Choroid plexus epithelial cell (primary cell): ENCODE measurements at regions not wholly inside any gene's neighbourhood (a gene's known extent, or its start where the extent isn't known, plus 50 kb on each side); places are given as distances from the start of the nearest gene placed in this dataset.

ENCODE experiments used
- DNase-seq: peaks from one replicate; pipeline ENCODE4 v3.0.0-alpha.2; 2010; ENCODE audit warnings: low read depth
- H3K4me3 ChIP-seq: 2 replicates; pipeline ENCODE4 v1.5.1; 2011; ENCODE audit warnings: low read depth, mild to moderate bottlenecking, control low read depth, low read length, moderate library complexity
- TF ChIP-seq, protein P1 (sequence below): conservative IDR thresholded peaks from 2 replicates; pipeline ENCODE4 v1.5.1; 2011; ENCODE audit warnings: low read depth, mild to moderate bottlenecking, control low read depth, inconsistent platforms, low read length, moderate library complexity

- no peak overlapping the region for H3K4me3 ChIP-seq
- no peak for DNase-seq
Observed at GRCh38 chr4:14874990-14875389, 127.3 kb upstream of the CPEB2 start.

DNA sequence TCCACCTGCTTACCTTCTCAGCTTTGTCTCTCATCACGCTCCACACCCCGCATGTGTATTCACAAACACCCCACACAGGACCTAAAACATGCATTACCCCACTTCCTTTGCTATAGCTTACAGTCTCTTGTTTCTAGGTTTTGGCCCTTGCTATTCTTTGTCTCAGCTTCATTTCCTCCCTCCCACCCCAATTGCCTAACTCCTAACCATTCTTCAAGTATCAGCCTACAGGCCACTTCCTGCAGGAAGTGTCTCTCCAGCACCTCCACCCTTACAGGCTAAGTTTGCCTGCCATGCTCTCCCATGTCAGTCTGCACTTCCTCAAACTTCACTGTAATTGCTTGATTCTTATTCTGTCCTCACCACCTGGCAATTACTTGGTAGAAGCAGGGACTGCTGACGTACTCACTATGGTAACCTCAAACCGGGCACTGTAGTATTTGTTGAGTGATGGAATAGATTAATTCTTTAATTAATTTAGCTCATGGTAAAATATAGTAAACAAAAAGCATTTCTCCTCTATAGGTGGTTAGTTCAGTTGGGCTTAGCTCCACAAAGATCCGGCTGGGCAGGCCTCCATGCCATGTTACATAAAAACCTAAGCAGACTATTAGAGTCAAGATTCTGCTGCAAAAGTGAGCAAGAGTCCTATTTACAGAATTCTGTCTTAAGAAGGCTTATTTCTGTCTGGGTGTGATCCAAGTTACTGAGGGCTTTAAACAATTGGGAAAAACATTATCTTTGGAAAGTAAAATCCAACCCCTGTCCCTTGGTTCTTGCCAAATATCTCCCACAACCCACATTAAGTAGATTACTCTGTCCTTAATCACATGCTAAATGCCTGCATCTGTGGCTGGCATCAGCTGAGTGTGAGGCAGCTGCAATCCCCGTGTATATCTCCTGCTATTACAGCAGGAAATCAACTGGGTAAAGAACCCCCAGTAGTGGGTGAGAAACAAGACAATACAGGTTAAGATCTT lies 124.7 kb upstream of the CPEB2 start:
- TF ChIP-seq, protein P1, sequence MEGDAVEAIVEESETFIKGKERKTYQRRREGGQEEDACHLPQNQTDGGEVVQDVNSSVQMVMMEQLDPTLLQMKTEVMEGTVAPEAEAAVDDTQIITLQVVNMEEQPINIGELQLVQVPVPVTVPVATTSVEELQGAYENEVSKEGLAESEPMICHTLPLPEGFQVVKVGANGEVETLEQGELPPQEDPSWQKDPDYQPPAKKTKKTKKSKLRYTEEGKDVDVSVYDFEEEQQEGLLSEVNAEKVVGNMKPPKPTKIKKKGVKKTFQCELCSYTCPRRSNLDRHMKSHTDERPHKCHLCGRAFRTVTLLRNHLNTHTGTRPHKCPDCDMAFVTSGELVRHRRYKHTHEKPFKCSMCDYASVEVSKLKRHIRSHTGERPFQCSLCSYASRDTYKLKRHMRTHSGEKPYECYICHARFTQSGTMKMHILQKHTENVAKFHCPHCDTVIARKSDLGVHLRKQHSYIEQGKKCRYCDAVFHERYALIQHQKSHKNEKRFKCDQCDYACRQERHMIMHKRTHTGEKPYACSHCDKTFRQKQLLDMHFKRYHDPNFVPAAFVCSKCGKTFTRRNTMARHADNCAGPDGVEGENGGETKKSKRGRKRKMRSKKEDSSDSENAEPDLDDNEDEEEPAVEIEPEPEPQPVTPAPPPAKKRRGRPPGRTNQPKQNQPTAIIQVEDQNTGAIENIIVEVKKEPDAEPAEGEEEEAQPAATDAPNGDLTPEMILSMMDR = no peak
- no peak overlapping the region for H3K4me3 ChIP-seq
- peak; percentile 16 for DNase-seq

More at GRCh38 chr4:14874990-14875389, 127.3 kb upstream of the CPEB2 start:
- TF ChIP-seq, protein P1 = no peak

- no peak for DNase-seq
- TF ChIP-seq, protein P1 = no peak
- H3K4me3 ChIP-seq = no peak overlapping the region
Observed at GRCh38 chr4:14878681-14879080, 123.6 kb upstream of the CPEB2 start.

DNA sequence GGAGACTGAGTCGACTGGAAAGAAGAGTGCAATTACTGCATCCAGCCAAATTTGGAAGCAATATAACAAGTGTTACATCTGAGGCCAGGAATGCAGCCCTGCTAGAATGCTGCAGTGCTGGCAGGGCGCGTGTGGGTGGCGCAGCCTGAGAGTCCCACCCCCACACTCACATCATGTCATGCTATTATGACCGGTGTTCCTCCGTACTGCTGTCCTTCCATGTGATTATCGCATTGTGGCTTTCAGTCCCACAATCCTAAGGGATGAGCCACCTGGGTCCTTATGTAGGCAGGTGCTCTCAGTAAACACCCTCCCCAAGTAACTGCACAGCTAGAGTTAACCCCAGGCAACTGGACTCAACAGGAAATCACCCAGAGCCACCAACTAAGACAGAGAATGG lies 122.6 kb upstream of the CPEB2 start:
- TF ChIP-seq, protein P1 = no peak
- no peak for DNase-seq
- no peak overlapping the region for H3K4me3 ChIP-seq

DNA sequence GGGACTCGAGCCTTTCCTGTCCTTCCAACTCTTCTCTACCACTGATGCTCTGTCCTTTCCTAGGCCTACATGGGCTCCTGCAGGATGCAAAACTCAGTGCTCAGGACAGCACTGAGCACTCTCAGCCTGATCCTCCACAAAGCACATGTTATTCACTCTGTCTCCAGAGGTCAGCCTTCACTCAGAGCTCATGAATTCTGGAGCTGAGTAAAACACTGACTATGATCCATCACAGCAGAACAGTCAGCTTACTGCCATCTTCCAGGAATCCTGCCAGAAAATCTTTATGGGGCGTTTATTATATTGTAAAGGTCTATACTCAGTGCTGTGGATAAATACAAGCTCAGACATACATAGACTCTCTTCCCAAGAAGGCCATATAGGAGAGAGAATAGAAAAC lies 121.5 kb upstream of the CPEB2 start:
- TF ChIP-seq, protein P1 = no peak
- no peak overlapping the region for H3K4me3 ChIP-seq
- no peak for DNase-seq

- H3K4me3 ChIP-seq = no peak overlapping the region
- DNase-seq = no peak
- TF ChIP-seq, protein P1 = no peak
Observed at GRCh38 chr4:14883166-14883565, 119.1 kb upstream of the CPEB2 start.

DNA sequence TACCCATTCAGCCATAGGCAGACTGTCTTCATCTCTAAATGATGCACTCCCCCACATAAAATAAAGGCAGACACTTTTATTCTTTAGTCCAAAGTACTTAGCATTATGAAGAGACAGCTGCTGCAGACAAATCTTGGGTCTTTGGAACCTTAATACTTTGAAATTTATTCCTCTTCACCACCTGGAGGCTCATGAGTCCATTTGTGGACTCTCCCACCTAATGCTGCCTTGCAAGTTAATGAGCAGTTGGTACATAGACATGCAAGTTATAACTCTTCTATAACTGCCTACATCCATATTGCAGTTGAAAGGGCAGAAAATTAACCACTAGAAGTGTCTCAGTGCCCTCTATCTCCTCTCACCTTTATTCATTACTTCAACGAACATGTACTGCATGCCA lies 118.6 kb upstream of the CPEB2 start:
- TF ChIP-seq, protein P1 = no peak
- H3K4me3 ChIP-seq = no peak overlapping the region
- DNase-seq = no peak
